Daoy (cell line): ENCODE measurements at regions not wholly inside any gene's neighbourhood (a gene's known extent, or its start where the extent isn't known, plus 50 kb on each side); places are given as distances from the start of the nearest gene placed in this dataset.

Source experiments
- DNase-seq: peaks from one replicate; pipeline ENCODE4 v3.0.0-alpha.2; 2015; ENCODE audit warnings: low read depth

DNA sequence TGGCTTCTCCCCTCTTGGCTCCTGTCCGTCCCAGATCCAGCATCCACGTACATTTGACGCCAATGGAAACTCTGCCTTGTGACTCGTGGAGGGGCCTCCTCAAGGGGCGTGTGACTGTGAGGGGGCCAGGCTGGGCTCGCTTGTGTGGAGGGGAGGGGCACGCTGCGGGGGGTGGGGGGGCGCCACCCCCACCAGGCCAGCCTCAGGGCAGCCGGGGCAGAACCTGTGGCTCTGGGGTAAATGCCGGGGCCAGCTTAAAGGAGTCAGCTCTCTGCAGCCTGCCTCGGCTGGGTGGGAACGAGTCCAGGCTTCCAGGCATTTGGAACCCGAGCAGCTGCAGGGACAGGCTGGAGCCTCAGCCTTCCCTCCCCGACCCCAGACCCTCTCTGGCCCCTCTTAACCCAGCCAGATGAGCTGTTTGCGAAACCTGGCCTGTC, 94.1 kb downstream of the SIK1 start:
- DNase-seq, result no peak

DNA sequence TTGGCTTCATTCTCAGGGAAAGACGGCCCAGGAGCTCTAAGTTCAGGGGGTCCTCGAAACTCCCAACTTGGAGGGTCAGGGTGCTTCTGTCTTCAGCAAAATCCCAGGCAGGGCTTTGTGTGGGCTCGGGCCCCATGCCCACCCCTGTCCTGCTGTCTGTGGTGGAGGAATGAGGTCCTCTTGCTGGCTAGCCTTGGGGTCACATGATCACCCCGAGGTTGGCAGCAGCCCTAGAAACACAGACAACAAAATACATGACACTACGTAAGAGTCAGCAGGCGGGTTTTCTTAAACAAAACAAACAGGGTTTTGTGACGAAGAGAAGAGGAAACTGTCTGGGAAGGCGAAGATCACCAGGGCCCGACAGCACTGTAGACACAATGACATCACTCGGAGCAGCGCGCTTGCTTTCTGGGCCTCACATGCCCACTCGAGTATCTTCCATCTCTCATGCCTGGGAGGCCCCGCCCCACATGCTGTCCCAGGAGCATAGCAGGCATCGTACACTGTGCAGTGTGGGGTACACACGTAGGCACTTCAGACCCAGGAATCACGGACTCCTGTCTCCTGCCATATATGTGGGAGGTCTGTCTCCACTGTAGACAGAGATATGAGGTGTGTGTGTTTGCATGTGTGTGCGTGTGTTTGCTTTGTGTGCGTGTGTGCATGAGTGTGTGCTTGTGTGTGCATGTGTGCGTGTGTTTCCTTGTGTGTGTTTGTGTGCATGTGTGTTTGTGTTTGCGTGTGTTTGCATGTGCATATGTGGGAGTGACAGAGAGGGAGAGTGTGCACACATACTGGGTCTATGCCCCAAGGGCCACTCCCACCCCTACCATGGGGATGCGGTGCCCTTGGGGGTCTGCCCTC, 94.7 kb downstream of the SIK1 start:
- DNase-seq, result peak; percentile 65

DNA sequence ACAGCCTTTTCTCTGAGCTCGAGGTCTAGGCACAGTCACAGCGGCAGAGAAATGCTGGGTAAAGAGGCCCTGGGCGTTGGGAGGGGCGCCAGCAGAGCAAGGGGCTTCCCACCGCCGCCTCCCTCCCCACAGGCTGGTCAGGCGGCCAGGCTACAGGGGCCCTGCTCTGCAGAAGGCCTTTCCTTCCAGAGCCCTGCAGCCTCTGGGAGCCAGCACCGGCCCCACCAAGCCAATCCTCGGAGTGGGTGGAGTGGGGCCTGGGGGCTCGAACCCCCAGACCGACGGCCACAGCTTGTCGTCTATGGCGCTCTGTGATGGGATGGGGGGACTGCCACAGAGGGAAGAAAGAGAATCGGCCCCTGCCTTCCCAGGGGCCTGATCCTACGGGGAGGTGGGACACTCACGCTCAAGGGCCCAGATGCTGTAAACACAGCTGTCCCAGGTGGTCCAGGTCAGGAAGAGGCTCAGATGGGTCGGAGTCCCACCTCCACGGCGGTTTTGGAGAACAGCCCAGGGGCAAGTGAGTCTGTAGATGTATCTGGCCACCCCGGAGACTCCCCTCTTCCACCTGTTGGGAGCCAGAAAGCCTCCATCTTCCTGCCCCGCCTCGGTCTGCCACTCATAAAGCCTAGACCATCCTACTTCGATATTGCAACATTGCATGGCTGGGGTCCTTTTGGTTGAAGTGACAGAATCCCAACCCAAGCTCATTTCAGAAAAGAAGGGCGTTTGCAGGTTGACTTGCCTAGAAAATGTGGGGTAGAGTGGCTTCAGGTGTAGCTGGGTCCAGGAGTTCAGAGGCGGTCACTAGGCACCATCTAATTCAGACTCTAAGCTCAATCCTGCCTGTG, 95.6 kb downstream of the SIK1 start:
- DNase-seq, result no peak

DNA sequence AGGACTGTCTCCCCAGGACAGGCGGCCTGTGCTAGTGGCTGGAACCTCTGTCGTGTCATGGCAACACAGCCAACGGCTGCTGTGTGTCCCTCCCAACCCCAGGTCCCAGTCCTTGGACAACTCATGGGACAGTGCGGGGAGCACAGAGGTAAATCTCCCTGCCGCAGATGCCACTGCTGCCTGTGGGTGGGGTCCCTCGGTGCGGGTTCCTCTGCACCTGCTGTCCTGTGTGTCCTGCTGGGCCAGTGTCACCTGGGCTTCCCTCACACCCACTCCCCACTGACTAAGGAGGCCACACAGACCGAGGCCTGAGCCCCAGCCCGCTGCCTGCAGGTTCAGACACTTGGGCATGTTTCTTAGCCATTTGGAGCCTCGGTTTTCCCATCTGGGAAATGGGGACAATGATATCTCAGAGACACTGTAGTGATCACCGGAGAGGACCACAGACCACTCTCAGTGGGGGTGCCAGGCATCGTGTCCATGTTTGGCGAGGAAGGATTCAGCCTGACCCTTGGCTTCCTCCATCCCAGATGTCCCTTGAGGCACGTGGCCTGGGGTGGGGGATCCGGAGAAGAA, 96.5 kb downstream of the SIK1 start:
- DNase-seq, result no peak

DNA sequence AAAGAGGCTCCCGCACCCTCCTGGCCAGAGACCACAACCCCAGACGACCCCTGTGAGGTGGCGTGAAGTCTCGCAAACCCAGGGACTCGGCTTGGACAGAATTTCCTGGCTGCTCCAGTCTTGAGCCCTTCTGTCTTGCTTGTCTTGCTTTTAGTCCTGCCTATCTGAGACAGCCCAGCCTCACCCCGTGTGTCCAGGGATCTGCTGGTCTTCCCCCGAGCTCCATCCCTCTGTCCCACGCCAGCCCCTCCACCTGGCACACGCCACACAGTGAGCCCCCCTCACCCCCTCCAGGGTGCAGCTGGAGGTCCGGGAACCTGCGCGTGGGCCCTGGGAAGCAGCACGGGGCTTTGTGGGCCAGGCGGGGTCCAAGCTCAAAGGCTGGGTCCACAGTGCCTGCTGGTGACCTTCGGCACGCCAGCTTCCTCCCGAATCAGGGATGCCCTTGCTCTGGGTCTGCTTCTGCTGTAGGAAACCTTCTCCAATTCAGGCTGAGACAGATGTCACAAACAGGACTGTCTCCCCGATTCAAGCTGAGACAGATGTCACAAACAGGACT, 97.1 kb downstream of the SIK1 start:
- DNase-seq, result no peak

DNA sequence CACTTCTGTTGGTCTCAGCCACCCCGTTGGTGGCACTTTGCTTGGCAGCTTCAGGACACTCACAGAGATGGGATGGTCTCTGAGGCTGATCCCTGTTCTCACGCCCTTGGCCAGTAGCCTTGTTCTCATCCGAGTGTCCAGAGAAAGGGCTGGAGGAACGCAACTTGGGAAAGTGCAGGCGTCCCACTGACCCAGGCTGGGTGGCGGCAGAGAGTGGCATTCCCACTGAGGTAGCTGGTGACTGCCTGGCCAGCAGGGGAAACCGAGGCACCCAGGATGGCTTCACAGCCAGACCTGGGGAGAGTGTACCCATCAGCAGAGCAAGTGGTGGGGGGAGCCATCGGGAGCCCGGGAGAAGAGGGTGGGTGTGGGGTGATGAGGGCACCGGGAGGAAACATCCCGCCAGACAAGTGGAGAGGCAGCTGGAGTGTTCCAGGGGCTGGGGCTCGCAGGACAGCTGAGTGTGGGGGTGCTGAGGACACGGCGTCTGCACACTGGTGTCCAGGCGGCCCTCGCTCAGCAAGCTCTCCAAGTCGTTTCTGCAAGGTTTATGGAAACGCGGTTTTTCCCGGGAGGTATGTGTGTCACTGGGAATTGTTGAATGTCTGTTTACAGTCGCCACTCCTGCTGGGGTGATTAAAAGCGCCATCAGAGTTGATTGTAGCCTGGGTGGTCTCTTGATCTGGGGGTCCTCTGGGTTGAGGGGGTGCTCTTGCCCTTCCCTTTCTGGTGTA, 97.8 kb downstream of the SIK1 start:
- DNase-seq, result no peak

DNA sequence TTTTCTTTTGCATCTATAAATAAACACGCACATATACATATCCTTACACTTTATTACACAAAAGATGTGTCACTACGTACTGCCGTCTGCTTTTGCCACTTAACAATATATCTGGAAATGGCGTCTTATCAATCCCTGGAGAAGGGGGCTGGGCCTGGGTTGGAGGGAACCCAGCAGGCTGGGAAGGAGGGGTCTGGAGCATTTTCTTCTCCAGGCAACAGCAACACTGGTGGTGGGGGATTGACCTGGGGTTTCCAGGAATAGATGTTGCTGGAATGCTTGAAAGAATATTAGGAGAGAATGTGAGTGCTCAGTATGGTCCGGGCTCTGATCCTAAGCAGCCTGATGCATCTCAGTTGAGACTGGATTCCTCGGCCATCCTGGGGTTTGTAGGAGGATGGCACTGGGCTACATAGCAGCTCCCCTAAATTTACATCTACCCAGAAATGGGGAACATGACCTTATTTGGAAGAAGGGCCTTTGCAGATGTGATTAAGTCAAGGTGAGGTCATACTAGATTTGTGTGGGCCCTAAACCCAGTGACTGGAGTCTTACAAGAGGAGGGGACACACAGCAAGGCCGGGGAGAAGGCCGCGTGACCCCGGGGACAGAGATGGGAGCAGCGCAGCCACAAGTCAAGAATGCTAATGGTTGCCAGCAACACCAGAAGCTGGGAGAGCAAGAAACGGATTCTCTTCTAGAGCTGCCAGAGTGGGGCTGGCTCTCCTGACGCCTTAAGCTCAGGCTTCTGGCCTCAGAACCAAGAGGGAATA, 98.6 kb downstream of the SIK1 start:
- DNase-seq, result no peak

DNA sequence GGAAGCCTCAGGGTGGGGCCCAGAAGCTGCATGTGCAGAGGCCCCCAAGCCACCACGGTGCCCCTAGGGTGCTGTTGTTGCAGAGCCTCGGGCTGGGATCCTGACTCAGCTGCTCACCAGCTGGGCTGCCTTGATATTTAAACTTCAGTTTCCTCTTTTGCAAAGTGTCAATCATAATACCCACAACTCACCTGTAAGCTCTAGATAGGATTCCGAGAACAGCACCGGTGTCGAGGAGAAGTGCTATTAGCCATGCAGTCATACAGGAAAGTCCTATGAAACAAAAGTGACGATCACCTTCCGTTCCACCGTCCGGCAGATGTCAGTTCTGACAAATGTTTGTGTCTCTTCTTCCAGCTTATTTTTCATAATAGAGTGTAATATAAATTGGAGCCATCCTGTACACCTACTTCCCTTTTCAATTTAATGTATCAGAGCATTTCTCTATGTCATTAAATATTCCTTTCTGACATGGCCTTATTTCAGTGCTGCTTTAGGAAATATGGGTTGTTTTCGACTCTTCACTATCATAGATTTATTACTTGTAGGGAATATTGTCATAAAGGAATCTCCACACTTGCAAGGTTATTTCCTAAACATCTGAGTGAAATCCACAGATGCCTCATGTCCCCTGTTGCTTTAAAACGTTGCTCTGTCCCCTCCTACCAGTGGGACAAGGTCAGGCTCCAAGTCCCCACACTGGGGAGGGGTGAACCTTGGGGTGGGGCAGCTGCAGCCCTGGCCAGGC, 100.8 kb downstream of the SIK1 start:
- DNase-seq, result no peak

DNA sequence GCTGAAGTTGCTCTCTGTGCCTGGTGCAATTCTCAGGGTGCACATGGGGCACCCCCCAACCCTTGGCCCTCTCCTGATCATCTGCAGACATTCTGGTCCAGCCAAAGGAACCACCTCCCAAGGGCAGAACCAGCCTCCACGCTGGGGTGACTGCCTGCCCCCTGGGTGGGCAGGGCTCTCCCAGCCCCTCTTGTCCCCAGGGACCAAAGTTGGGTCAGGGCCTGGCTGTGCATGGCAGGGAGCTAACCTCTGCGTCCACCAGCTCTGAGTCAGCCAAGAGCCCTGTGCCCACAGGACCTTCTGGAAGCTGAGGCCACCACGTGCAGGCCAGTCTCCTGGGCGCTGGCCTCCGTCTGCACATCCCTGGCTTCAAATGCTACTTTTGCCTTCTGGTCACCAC, 101.9 kb downstream of the SIK1 start:
- DNase-seq, result no peak

DNA sequence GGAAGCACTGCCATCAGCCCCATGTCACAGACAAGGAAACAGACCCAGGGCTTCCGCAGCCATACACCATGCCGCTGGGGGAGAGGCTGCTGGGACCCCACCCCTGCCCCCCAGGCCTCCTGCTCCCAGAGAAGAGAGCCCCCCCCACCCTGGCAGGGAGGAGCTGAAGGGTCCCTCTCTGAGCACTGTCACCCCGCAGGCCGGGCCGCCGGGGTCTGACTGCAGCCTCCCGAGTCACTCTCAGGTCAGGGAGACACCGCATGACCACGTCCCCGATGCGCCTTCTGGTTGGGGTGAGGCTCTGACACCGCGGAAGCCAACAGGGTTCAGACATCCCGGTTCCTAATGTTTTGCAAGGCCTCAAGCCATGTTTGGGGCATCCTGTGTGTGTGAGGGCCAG, 102.3 kb downstream of the SIK1 start:
- DNase-seq, result no peak

DNA sequence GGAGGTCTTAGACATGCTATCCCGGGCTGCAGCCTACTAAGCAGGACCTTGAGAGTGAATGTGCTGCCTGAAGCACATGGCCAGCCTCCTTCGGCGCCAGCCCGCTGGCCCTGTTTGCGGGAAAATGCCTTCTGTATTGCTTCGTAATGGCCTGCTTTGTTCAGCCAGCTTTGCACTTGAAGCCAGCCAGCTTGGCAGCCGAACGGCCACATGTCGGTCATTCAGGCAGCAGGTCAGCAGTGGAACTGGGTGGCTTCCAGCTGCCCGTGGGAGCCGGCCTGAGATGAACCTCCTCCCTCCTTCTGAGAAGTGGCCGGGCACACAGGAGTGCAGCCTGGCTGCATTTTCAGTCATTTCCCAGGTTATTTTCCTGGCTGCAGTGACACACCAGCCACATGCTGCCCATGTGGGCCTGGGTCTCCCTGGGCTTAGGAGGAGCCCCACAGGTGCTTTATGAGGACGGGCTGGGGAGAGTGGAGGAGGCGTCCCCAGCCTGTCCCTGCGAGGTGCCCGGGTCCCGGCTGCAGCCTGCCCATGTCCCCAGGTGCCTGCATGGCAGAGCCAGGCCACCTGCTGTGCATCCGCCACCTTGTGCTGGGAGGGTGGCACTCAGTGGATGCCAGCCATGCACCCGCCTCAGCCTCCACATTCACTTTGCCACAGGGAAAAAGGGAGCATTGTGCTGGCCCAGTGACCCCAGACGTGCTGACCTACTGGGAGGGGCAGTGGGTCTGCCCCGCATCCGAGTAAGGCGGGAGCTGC, 103.5 kb downstream of the SIK1 start:
- DNase-seq, result no peak

DNA sequence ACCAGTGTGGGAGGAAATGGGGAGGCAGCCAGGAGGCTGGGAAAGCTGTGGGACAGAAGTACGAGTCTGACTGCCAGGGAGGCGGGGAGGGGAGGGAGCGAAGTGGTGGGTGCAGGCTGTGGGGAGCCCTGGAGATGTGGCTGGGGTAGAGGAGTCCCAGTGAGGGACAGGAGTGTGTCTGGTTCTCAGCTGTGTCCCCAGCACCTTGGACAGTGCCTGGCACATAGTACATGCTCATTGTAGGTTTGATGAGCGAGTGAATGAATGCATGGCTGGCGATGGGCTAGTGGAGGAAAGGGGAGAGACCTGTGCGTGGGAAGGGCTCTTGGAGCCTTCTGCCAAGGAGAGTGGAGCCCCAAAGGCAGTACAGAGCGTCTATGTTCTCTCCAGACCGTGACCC, 104.1 kb downstream of the SIK1 start:
- DNase-seq, result no peak

DNA sequence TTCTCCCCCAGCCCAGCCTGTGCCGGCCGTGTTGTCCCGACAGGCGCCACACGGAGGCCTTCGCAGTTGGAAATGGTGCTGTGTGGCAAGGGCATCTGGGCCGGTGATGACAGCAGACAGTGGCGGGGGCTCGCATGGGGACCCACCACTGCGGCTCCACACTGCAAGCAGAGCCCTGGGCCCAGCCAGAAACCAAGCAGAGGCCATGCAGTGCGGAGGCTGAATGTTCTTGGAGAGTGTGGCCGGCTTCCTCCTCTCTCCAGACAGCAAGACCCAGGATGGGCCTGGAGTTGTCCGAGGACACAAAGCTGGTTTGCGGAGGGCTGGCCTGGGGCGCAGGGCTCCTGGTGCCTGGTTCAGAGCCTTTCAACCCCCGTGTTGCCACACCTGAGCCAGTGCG, 104.6 kb downstream of the SIK1 start:
- no peak for DNase-seq

DNA sequence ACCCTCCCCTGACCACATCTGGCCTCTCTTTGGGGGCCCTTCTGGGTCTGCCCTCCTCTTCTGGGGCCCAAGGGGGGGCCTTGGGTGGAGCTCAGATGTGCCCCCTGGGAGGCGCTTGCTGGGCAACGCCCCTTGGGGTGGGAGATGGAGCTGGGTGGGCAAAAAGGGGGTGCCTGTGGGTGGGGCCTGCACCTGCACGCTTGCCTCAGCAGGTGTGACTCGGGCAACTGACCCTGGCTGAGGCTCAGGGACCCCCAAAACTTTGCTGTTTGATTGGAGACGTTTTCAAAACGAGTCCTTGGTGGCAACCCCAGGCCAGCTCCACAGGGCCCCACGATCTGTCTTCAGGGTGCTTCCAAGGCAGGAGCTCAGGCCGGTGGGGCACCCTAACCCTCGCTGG, 105.3 kb downstream of the SIK1 start:
- DNase-seq, result no peak

DNA sequence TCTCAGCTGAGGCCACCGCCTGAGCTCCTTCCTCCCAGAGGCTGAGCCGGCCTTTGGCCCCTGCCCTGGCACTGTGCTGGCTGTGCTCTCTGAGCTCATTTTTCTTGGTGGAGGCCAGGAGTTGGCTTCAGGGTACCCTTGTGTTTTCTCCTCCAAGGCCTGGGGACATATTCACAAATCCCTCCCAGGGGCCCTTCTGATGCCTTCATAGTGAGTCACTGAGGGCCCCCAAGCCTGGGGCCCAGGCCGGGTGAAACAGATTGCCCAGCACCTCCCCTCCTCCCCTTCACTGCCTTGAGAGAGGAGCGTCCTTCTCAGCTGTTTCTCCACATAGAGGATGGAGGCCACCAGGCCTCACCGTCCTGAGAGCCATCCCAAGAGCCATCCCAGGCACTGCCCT, 105.8 kb downstream of the SIK1 start:
- peak; percentile 64 for DNase-seq

DNA sequence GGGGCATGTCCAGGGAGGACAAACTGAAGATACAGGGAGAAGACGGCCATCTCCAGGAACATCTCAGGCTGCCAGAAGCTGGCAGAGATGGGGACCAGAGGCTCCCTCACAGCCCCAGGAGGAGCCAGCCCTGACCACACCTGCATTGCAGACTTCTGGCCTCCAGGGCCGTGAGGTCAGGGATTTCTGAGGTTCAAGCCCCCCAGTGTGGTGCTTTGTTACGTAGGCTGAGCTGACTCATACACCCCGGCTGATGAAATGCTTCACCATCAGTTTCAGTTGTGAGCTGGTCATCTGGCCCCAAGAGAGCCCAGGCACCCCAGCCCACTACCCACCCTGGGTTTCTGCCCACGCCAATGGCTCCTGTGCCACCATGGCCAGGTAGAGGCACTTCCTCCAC, 106.4 kb downstream of the SIK1 start:
- no peak for DNase-seq

DNA sequence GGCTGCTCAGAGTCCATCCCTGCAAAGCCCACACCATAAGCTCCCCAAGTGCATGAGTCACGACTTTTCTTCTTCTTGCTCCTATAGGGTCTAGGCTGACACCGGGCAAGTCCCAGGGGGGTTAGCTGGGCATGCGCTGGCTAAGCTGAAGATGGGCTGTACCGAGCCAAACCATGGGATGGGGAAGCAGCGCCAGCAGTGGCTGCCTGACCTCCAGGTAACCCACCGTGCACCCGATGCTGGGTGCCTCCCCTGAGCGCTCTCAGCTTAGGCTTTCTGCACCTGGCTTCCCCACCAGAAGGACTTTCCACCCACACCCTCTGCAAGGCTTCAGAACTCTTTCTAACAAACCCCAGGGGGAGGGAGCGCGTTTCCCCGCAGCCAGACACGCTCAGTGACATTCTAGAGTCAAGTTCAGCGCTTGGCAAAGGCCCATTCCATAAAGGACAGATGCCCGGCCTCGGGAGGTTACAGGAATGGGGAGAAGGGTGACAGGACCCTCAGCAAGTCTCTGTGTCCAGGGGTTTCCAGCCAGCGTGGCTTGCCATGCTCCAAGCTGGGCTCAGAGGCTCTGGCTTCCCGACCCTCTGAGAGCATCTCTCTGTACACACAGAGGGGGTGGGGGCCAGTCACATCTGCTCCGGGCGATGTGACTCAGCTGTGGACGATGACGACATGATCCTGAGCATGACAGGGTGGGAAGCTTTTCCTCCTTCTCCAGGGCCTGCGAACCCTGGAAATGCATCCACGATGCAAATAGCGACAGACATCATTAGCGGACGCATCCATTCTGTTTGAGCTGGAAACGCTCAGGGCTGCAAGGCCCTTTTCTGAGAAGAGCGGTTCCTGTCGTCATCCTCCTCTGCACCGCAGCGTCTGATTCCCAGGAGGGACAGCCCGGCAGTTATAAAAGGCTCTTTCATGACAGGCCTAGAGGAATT, 107.8 kb downstream of the SIK1 start:
- peak; percentile 87 for DNase-seq

DNA sequence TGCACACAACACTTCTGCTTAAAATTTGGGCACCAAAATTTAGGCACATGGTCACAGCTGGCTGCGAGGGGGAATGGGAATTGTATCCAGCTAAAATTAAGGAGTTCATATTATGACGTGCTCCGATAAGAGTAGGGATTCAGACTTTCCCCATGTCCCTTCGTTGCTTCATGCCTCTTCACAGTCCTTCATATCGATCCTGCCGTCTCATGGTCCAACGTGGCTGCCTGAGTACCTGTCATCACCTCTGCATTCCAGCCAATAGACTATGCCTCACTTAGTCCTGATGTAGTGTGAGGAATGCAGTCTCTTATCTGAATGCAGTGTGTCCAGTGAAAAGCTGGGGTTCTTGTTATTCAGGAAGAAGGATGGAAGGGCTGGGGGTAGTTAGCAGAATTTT, 108.6 kb downstream of the SIK1 start:
- no peak for DNase-seq
